Body of pancreas (tissue), 4 donors: ENCODE measurements at regions not wholly inside any gene's neighbourhood (a gene's known extent, or its start where the extent isn't known, plus 50 kb on each side); places are given as distances from the start of the nearest gene placed in this dataset.

Experiments used
- CTCF ChIP-seq, 7 experiments: fragments of 450-650 bp in 4 of 7; fragments of 200-600 bp in 3 of 7; sonication (generic) in 3 of 7; IDR thresholded peaks; one replicate each; pipeline ENCODE4 v1.5.1; 2016 to 2019; ENCODE audit warnings: antibody characterized with exemption in 7 of 7
- POLR2A ChIP-seq, 3 donors: fragments of 450-650 bp; IDR thresholded peaks; one replicate each; pipeline ENCODE4 v1.6.1; 2016; ENCODE audit warnings: antibody characterized with exemption in 3 of 3, mild to moderate bottlenecking in 2 of 3

GRCh38 chr9:23039402-23039801 is 592.8 kb downstream of the DMRTA1 start:
- no peak for TF ChIP-seq CTCF (IDR thresholded peaks at IDR 0.05)
- no peak for TF ChIP-seq POLR2A (IDR thresholded peaks at IDR 0.05)
